ENCODE measurements at regions not wholly inside any gene's neighbourhood (a gene's known extent, or its start where the extent isn't known, plus 50 kb on each side); places are given as distances from the start of the nearest gene placed in this dataset.

- H3K27ac ChIP-seq = no peak overlapping the region
- peaks cover 0 to 15% (median 5%) of the 10 kb centered on the region in 11 donors for H3K9me3 ChIP-seq
- no peak for DNase-seq
- TF ChIP-seq CTCF (IDR thresholded peaks at IDR 0.05) = no peak
- ATAC-seq = no peak
- 93 to 94% methylated on average over 3 of the region's 3 CpGs for WGBS, 2 donors
- H3K36me3 ChIP-seq = no peaks in the 10 kb centered on the region
- intact Hi-C loops (cut with DNase I) = no loop called here
- no peak overlapping the region for H3K4me3 ChIP-seq
- H3K27me3 ChIP-seq = peaks cover 0 to 35% (median 9%) of the 10 kb centered on the region in 7 donors
- H3K4me1 ChIP-seq = no peaks in the 10 kb centered on the region
These were observed 262.0 kb upstream of the TOPAZ1 start for GRCh38 chr3:43979645-43980044.

GRCh38 chr3:43994657-43995546, 246.8 kb upstream of the TOPAZ1 start:
- ATAC-seq (peak in 3 of 8 donors; percentile 28 to 59 (median 39)), DNase-seq (no peak)
- 1% methylated on average over 70 to 73 of the region's 73 CpGs for WGBS, 2 donors
- Histone ChIP-seq H3K36me3 (no peaks in the 10 kb centered on the region), H3K27ac (no peak overlapping the region), H3K27me3 (peaks cover 35 to 100% (median 100%) of the 10 kb centered on the region in 7 donors), H3K4me3 (peak overlapping the region in 8 of 10 donors; percentile 7 to 41 (median 28)), H3K4me1 (peaks cover 9 to 50% (median 44%) of the 10 kb centered on the region in 9 donors), H3K9me3 (peaks cover 0 to 23% (median 0%) of the 10 kb centered on the region in 11 donors)
- TF ChIP-seq CTCF (IDR thresholded peaks at IDR 0.05) = no peak
- intact Hi-C loops (cut with DNase I) = no loop called here

GRCh38 chr3:43995547-43996378, 245.9 kb upstream of the TOPAZ1 start:
- TF ChIP-seq CTCF (IDR thresholded peaks at IDR 0.05) = no peak
- peaks cover 0 to 20% (median 0%) of the 10 kb centered on the region in 11 donors for H3K9me3 ChIP-seq
- DNase-seq (no peak), ATAC-seq (peak in 1 of 8 donors; percentile 9)
- intact Hi-C loops (cut with DNase I) = no loop called here
- H3K4me3 ChIP-seq = peak overlapping the region in 8 of 10 donors; percentile 8 to 41 (median 26)
- peaks cover 9 to 50% (median 44%) of the 10 kb centered on the region in 9 donors for H3K4me1 ChIP-seq
- H3K36me3 ChIP-seq = no peaks in the 10 kb centered on the region
- H3K27me3 ChIP-seq = peaks cover 35 to 100% (median 100%) of the 10 kb centered on the region in 7 donors
- 1 to 2% methylated on average over 58 of the region's 58 CpGs for WGBS, 2 donors
- H3K27ac ChIP-seq = no peak overlapping the region
